ENCODE measurements at regions not wholly inside any gene's neighbourhood (a gene's known extent, or its start where the extent isn't known, plus 50 kb on each side); places are given as distances from the start of the nearest gene placed in this dataset.
A peak's percentile ranks its signal among the peaks of the same experiment; 100 is the strongest.

DNA sequence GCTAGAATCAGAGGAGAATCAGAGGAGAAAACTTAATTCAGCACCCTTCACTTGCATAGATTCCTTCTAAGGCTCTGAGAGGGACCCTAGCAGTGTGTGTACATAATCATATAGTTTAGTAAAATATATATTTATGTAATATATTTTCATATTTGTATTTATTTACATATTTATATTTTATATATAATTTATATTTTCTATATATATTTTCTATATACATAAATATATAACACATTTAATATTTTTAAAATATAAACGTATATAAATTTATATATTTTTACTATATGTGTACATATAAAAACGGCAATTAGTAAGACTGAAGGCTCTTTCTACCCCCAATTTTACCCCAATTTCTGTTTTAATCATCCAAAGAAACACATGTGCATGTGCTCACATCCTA, 80.3 kb downstream of the NXPE2 start:
- TF ChIP-seq, protein P1, sequence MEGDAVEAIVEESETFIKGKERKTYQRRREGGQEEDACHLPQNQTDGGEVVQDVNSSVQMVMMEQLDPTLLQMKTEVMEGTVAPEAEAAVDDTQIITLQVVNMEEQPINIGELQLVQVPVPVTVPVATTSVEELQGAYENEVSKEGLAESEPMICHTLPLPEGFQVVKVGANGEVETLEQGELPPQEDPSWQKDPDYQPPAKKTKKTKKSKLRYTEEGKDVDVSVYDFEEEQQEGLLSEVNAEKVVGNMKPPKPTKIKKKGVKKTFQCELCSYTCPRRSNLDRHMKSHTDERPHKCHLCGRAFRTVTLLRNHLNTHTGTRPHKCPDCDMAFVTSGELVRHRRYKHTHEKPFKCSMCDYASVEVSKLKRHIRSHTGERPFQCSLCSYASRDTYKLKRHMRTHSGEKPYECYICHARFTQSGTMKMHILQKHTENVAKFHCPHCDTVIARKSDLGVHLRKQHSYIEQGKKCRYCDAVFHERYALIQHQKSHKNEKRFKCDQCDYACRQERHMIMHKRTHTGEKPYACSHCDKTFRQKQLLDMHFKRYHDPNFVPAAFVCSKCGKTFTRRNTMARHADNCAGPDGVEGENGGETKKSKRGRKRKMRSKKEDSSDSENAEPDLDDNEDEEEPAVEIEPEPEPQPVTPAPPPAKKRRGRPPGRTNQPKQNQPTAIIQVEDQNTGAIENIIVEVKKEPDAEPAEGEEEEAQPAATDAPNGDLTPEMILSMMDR (IDR thresholded peaks at IDR 0.05; ENCODE audit: low read depth, low read length): no peak
- no peak for TF ChIP-seq EZH2phosphoT487 (IDR thresholded peaks at IDR 0.05; ENCODE audit: low read depth)
- H3K36me3 ChIP-seq (replicated peaks; ENCODE audit: low read depth, low read length): no peaks in the 10 kb centered on the region
- no peaks in the 10 kb centered on the region for H4K20me1 ChIP-seq (ENCODE audit: insufficient read depth, low read length)
- H3K79me2 ChIP-seq (ENCODE audit: low read length): no peaks in the 10 kb centered on the region
- no peaks in the 10 kb centered on the region for H3K9me3 ChIP-seq (ENCODE audit: insufficient read depth, low read length)
- H3K4me3 ChIP-seq (ENCODE audit: low read length): no peak overlapping the region
- H3K4me2 ChIP-seq (ENCODE audit: low read length): no peak overlapping the region
- H3K9ac ChIP-seq (ENCODE audit: low read length): no peak overlapping the region
- H3K4me1 ChIP-seq (ENCODE audit: low read length): no peaks in the 10 kb centered on the region
- H2AFZ ChIP-seq (ENCODE audit: low read depth, low read length): no peak overlapping the region
- H3K27ac ChIP-seq (ENCODE audit: low read length): no peak overlapping the region
- peaks cover 3% of the 10 kb centered on the region; the same call in 1 of the 2 replicates for H3K27me3 ChIP-seq (ENCODE audit: low read depth, low read length)

DNA sequence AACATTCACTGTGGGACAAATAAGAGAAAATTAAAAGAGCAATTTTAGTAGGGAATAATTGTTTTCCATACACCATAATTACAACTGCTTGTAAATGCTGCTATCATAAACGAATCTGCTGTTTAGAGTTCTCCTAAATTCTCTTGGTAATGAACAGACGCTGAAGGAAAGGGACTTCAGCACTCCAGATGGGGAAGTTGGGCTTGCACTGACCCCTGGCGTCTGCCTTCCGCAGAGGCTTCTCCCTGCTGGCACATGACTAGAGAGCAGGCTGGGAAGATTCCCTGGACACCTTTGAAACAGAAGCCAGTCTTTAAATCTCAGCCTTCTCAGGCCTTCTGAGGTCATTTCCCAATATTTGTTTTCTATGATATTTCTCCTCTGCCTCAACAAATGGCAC, 84.1 kb downstream of the NXPE2 start:
- H3K4me3 ChIP-seq (ENCODE audit: low read length): no peak overlapping the region

DNA sequence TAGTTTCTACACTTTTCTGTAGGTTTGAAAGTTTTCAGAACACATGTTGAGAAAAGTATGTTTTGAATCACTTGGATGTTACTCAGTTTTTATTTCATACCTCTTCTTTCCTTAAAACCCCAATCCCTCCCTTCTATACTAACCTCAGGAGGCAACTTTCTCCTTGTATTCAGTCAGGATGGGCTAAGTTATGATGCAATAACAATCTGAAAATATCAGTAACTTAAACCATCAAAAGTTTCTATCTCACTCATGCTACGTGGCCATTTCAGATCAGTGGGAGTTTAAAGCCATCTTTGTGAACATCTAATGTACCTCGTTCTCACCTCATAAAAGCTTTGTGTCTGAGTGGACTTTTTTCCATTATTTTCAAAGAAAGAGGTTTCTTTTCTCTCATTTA, 86.2 kb downstream of the NXPE2 start:
- no peaks in the 10 kb centered on the region for H4K20me1 ChIP-seq (ENCODE audit: insufficient read depth, low read length)
- no peak for TF ChIP-seq EZH2phosphoT487 (IDR thresholded peaks at IDR 0.05; ENCODE audit: low read depth)
- TF ChIP-seq, protein P1 (IDR thresholded peaks at IDR 0.05; ENCODE audit: low read depth, low read length): no peak
- no peak overlapping the region for H2AFZ ChIP-seq (ENCODE audit: low read depth, low read length)
- no peak overlapping the region for H3K9ac ChIP-seq (ENCODE audit: low read length)
- H3K27me3 ChIP-seq (ENCODE audit: low read depth, low read length): peaks cover 11% of the 10 kb centered on the region; the same call in 1 of the 2 replicates
- no peak overlapping the region for H3K4me2 ChIP-seq (ENCODE audit: low read length)
- no peaks in the 10 kb centered on the region for H3K79me2 ChIP-seq (ENCODE audit: low read length)
- H3K9me3 ChIP-seq (ENCODE audit: insufficient read depth, low read length): no peaks in the 10 kb centered on the region
- H3K36me3 ChIP-seq (replicated peaks; ENCODE audit: low read depth, low read length): no peaks in the 10 kb centered on the region
- no peak overlapping the region for H3K4me3 ChIP-seq (ENCODE audit: low read length)
- H3K27ac ChIP-seq (ENCODE audit: low read length): no peak overlapping the region
- H3K4me1 ChIP-seq (ENCODE audit: low read length): no peaks in the 10 kb centered on the region

More for the DNA sequence above, 84.1 kb downstream of the NXPE2 start:
- H3K9me3 ChIP-seq (ENCODE audit: insufficient read depth, low read length): no peaks in the 10 kb centered on the region
- no peak overlapping the region for H3K4me2 ChIP-seq (ENCODE audit: low read length)
- no peaks in the 10 kb centered on the region for H3K4me1 ChIP-seq (ENCODE audit: low read length)
- TF ChIP-seq, protein P1 (IDR thresholded peaks at IDR 0.05; ENCODE audit: low read depth, low read length): peak; percentile 43
- no peak for TF ChIP-seq EZH2phosphoT487 (IDR thresholded peaks at IDR 0.05; ENCODE audit: low read depth)
- no peaks in the 10 kb centered on the region for H3K36me3 ChIP-seq (replicated peaks; ENCODE audit: low read depth, low read length)
- H3K27me3 ChIP-seq (ENCODE audit: low read depth, low read length): peaks cover 13% of the 10 kb centered on the region
- H3K9ac ChIP-seq (ENCODE audit: low read length): no peak overlapping the region
- no peaks in the 10 kb centered on the region for H3K79me2 ChIP-seq (ENCODE audit: low read length)
- H3K27ac ChIP-seq (ENCODE audit: low read length): no peak overlapping the region
- H2AFZ ChIP-seq (ENCODE audit: low read depth, low read length): no peak overlapping the region
- no peaks in the 10 kb centered on the region for H4K20me1 ChIP-seq (ENCODE audit: insufficient read depth, low read length)

DNA sequence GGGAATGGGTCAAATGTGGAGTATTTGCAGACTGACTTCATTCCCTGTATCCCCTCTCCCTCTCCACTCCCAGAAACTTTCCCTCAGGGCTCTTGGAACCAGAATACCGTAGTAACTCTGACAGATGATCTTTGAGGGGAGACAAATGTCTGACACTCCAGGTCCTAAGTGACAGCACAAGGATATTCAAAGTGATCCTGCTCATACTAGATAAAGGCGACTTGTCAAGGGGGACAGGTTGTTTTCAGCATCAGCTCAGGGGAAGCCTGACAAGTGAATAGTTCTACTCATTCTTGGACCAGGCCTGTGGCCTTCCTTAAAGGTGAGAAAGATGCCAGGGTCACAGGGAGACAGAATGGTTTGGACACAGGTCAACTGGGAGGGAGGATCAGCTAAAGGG, 92.8 kb downstream of the NXPE2 start:
- Histone ChIP-seq H3K4me2 (ENCODE audit: low read length) (no peak overlapping the region), H3K36me3 (replicated peaks; ENCODE audit: low read depth, low read length) (no peaks in the 10 kb centered on the region), H3K4me3 (ENCODE audit: low read length) (no peak overlapping the region), H3K27ac (ENCODE audit: low read length) (no peak overlapping the region), H3K79me2 (ENCODE audit: low read length) (no peaks in the 10 kb centered on the region), H3K4me1 (ENCODE audit: low read length) (peaks cover 13% of the 10 kb centered on the region), H3K27me3 (ENCODE audit: low read depth, low read length) (peaks cover 5% of the 10 kb centered on the region; the same call in 1 of the 2 replicates), H3K9me3 (ENCODE audit: insufficient read depth, low read length) (no peaks in the 10 kb centered on the region), H2AFZ (ENCODE audit: low read depth, low read length) (no peak overlapping the region), H4K20me1 (ENCODE audit: insufficient read depth, low read length) (no peaks in the 10 kb centered on the region), H3K9ac (ENCODE audit: low read length) (no peak overlapping the region)
- TF ChIP-seq, protein P1 (IDR thresholded peaks at IDR 0.05; ENCODE audit: low read depth, low read length): no peak
- TF ChIP-seq EZH2phosphoT487 (IDR thresholded peaks at IDR 0.05; ENCODE audit: low read depth): no peak
